Loucy (cell line): ENCODE measurements at regions not wholly inside any gene's neighbourhood (a gene's known extent, or its start where the extent isn't known, plus 50 kb on each side); places are given as distances from the start of the nearest gene placed in this dataset.
A peak's percentile ranks its signal among the peaks of the same experiment; 100 is the strongest.

ENCODE experiments used
- H2AFZ ChIP-seq: fragments of 200-600 bp; sonication (generic); 2 replicates; pipeline ENCODE4 v1.6.0; 2016; ENCODE audit warnings: antibody characterized with exemption, mild to moderate bottlenecking, low read length, moderate library complexity
- H3F3A ChIP-seq: fragments of 200-600 bp; 2 replicates; pipeline ENCODE4 v1.6.0; 2016; ENCODE audit warnings: antibody characterized with exemption, low read depth, mild to moderate bottlenecking
- H3K27me3 ChIP-seq: fragments of 200-600 bp; sonication (generic); 2 replicates; pipeline ENCODE4 v1.6.1; 2014; ENCODE audit warnings: low read length, mild to moderate bottlenecking; ENCODE audit not compliant: insufficient read depth, poor library complexity, severe bottlenecking
- H3K36me3 ChIP-seq: fragments of 200-600 bp; sonication (generic); 2 replicates; pipeline ENCODE4 v1.6.1; 2016; ENCODE audit warnings: low read length; ENCODE audit not compliant: insufficient read depth
- H3K4me1 ChIP-seq: fragments of 200-600 bp; sonication (generic); 2 replicates; pipeline ENCODE4 v1.5.1; 2014; ENCODE audit warnings: low read length, mild to moderate bottlenecking; ENCODE audit not compliant: insufficient read depth, poor library complexity, severe bottlenecking
- H3K4me2 ChIP-seq: fragments of 200-600 bp; sonication (generic); 2 replicates; pipeline ENCODE4 v1.6.0; 2014; ENCODE audit warnings: antibody characterized with exemption, low read length, low read depth, mild to moderate bottlenecking; ENCODE audit not compliant: poor library complexity, severe bottlenecking
- H3K4me3 ChIP-seq: fragments of 200-600 bp; sonication (generic); 2 replicates; pipeline ENCODE4 v1.5.1; 2014; ENCODE audit warnings: low read length, mild to moderate bottlenecking, mixed read lengths; ENCODE audit not compliant: poor library complexity, severe bottlenecking
- H3K79me2 ChIP-seq: fragments of 200-600 bp; sonication (generic); 2 replicates; pipeline ENCODE4 v1.6.1; 2014; ENCODE audit warnings: low read length; ENCODE audit not compliant: insufficient read depth
- H3K9ac ChIP-seq: fragments of 200-600 bp; sonication (generic); 2 replicates; pipeline ENCODE4 v1.6.0; 2014; ENCODE audit warnings: mild to moderate bottlenecking, low read depth, low read length, moderate library complexity; ENCODE audit not compliant: poor library complexity, severe bottlenecking
- H3K9me2 ChIP-seq: fragments of 200-600 bp; sonication (generic); replicated peaks from 2 replicates; pipeline ENCODE4 v1.6.1; 2016; ENCODE audit warnings: low read depth, low read length, mixed read lengths
- H3K9me3 ChIP-seq: fragments of 200-600 bp; sonication (generic); 2 replicates; pipeline ENCODE4 v1.6.1; 2014; ENCODE audit warnings: mild to moderate bottlenecking, antibody characterized with exemption, low read length, low read depth; ENCODE audit not compliant: insufficient read depth
- H4K20me1 ChIP-seq: fragments of 200-600 bp; sonication (generic); 2 replicates; pipeline ENCODE4 v1.6.0; 2014; ENCODE audit warnings: antibody characterized with exemption, low read length, mild to moderate bottlenecking; ENCODE audit not compliant: insufficient read depth, poor library complexity, severe bottlenecking
- CTCF ChIP-seq: fragments of 200-600 bp; sonication (generic); conservative IDR thresholded peaks from 2 replicates; pipeline ENCODE4 v1.5.1; 2014; ENCODE audit warnings: mild to moderate bottlenecking, antibody characterized with exemption, low read length
- EZH2phosphoT487 ChIP-seq: fragments of 200-600 bp; IDR thresholded peaks from 2 replicates; pipeline ENCODE4 v1.6.1; 2018; ENCODE audit warnings: antibody characterized with exemption, mild to moderate bottlenecking, moderate library complexity, borderline replicate concordance

GRCh38 chr5:93870649-93871048 lies 129.2 kb upstream of the POU5F2 start:
- Histone ChIP-seq H2AFZ (no peak overlapping the region), H3K4me3 (no peak overlapping the region), H3K27me3 (no peaks in the 10 kb centered on the region), H3K9me3 (no peaks in the 10 kb centered on the region), H3F3A (no peaks in the 10 kb centered on the region), H3K9me2 (no peaks in the 10 kb centered on the region), H3K4me2 (no peak overlapping the region), H3K79me2 (no peaks in the 10 kb centered on the region), H4K20me1 (no peaks in the 10 kb centered on the region), H3K9ac (no peak overlapping the region), H3K36me3 (no peaks in the 10 kb centered on the region), H3K4me1 (no peaks in the 10 kb centered on the region)
- TF ChIP-seq EZH2phosphoT487 = no peak
- TF ChIP-seq CTCF = no peak

GRCh38 chr5:93868851-93869250 lies 127.5 kb upstream of the POU5F2 start:
- H3K4me2 ChIP-seq = no peak overlapping the region
- H3K9me3 ChIP-seq = no peaks in the 10 kb centered on the region
- H3K4me1 ChIP-seq = no peaks in the 10 kb centered on the region
- no peak overlapping the region for H3K9ac ChIP-seq
- TF ChIP-seq CTCF (no peak), EZH2phosphoT487 (no peak)
- no peak overlapping the region for H3K4me3 ChIP-seq
- no peaks in the 10 kb centered on the region for H3K27me3 ChIP-seq
- no peaks in the 10 kb centered on the region for H3K79me2 ChIP-seq
- H4K20me1 ChIP-seq = no peaks in the 10 kb centered on the region
- H3K36me3 ChIP-seq = no peaks in the 10 kb centered on the region
- no peaks in the 10 kb centered on the region for H3F3A ChIP-seq
- H3K9me2 ChIP-seq = no peaks in the 10 kb centered on the region
- no peak overlapping the region for H2AFZ ChIP-seq

GRCh38 chr5:93850311-93850710 lies 108.9 kb upstream of the POU5F2 start:
- H3F3A ChIP-seq = no peaks in the 10 kb centered on the region
- no peaks in the 10 kb centered on the region for H3K27me3 ChIP-seq
- H3K79me2 ChIP-seq = no peaks in the 10 kb centered on the region
- no peaks in the 10 kb centered on the region for H4K20me1 ChIP-seq
- no peak overlapping the region for H3K4me3 ChIP-seq
- H3K9ac ChIP-seq = no peak overlapping the region
- no peaks in the 10 kb centered on the region for H3K4me1 ChIP-seq
- H3K36me3 ChIP-seq = no peaks in the 10 kb centered on the region
- TF ChIP-seq EZH2phosphoT487 = no peak
- TF ChIP-seq CTCF = 0 out of 2 replicates have a peak, but pooled peaks have one; percentile 12
- H3K9me2 ChIP-seq = no peaks in the 10 kb centered on the region
- no peak overlapping the region for H2AFZ ChIP-seq
- no peaks in the 10 kb centered on the region for H3K9me3 ChIP-seq
- H3K4me2 ChIP-seq = no peak overlapping the region
